Activated CD8-positive, alpha-beta T cell treated with anti-CD3 and anti-CD28 coated beads for 36 hours (primary cell): ENCODE measurements at regions not wholly inside any gene's neighbourhood (a gene's known extent, or its start where the extent isn't known, plus 50 kb on each side); places are given as distances from the start of the nearest gene placed in this dataset.

ENCODE experiments used
- ATAC-seq: fragments of 200-7000 bp; cut with Tn5 transposase; one replicate; pipeline ENCODE4 v1.10.0; 2021; ENCODE audit warnings: mild to moderate bottlenecking, moderate library complexity
- CTCF ChIA-PET: fragments of 350-600 bp; sonication (Branson Sonifier 250); formaldehyde crosslinking; loops from one replicate; lab custom pipeline; 2021; ENCODE audit warnings: antibody characterized with exemption; lab: Charles Lee
- POLR2A ChIA-PET: fragments of 350-600 bp; sonication (Branson Sonifier 250); formaldehyde crosslinking; loops from one replicate; lab custom pipeline; 2021; ENCODE audit warnings: antibody characterized with exemption; lab: Charles Lee
- DNase-seq: peaks from one replicate; pipeline ENCODE4 v3.0.0-alpha.2; 2020
- H3K27ac Mint-ChIP-seq: one replicate; pipeline ENCODE4 v1.8.0; 2021; ENCODE audit warnings: mild to moderate bottlenecking, mixed read lengths
- H3K27me3 Mint-ChIP-seq: one replicate; pipeline ENCODE4 v1.8.0; 2021; ENCODE audit warnings: mixed read lengths
- H3K36me3 Mint-ChIP-seq: one replicate; pipeline ENCODE4 v1.8.0; 2021; ENCODE audit warnings: low read depth, mixed read lengths
- H3K4me1 Mint-ChIP-seq: one replicate; pipeline ENCODE4 v1.8.0; 2021; ENCODE audit warnings: low read depth, mixed read lengths
- H3K4me3 Mint-ChIP-seq: one replicate; pipeline ENCODE4 v1.8.0; 2021; ENCODE audit warnings: mild to moderate bottlenecking, moderate library complexity, mixed read lengths
- H3K9me3 Mint-ChIP-seq: one replicate; pipeline ENCODE4 v1.8.0; 2021; ENCODE audit warnings: mixed read lengths
- CTCF ChIP-seq: fragments of 200-600 bp; IDR thresholded peaks from one replicate; pipeline ENCODE4 v1.8.0; 2022; ENCODE audit warnings: antibody characterized with exemption, mild to moderate bottlenecking
- intact Hi-C: fragments of 100-400 bp; cut with micrococcal nuclease; formaldehyde crosslinking; loops from one replicate; pipeline ENCODE4 v1.10.0; 2022

- Mint-ChIP-seq H3K9me3 (no peaks in the 10 kb centered on the region), H3K27ac (no peak overlapping the region), H3K4me3 (no peak overlapping the region), H3K4me1 (no peaks in the 10 kb centered on the region), H3K27me3 (peaks cover 2% of the 10 kb centered on the region), H3K36me3 (no peaks in the 10 kb centered on the region)
- intact Hi-C loops, result no loop called here
- ChIA-PET POLR2A (interaction anchor here (0.9 kb wide), 1 partner anchor 10 kb away, joined by 3 read pairs; no protein-coding TSS in a partner anchor), CTCF (interaction anchor here (0.6 kb wide), 1 partner anchor 71 kb away, joined by 3 read pairs; no protein-coding TSS in a partner anchor)
- DNase-seq (no peak), ATAC-seq (no peak)
- TF ChIP-seq CTCF, result no peak
Measured at GRCh38 chr6:155980014-155980767, 524.6 kb upstream of the NOX3 start.

GRCh38 chr6:155975506-155975905 lies 519.9 kb upstream of the NOX3 start:
- DNase-seq (no peak), ATAC-seq (no peak)
- Mint-ChIP-seq H3K4me3 (no peak overlapping the region), H3K9me3 (no peaks in the 10 kb centered on the region), H3K36me3 (no peaks in the 10 kb centered on the region), H3K27ac (no peak overlapping the region), H3K27me3 (peaks cover 2% of the 10 kb centered on the region), H3K4me1 (peaks cover 19% of the 10 kb centered on the region)
- POLR2A ChIA-PET, result no interaction called here
- intact Hi-C loops, result no loop called here
- TF ChIP-seq CTCF, result no peak
- CTCF ChIA-PET, result no interaction called here

GRCh38 chr6:155974811-155975323 lies 519.2 kb upstream of the NOX3 start:
- peaks cover 2% of the 10 kb centered on the region for H3K27me3 Mint-ChIP-seq
- ChIA-PET POLR2A (no interaction called here), CTCF (no interaction called here)
- no peak overlapping the region for H3K27ac Mint-ChIP-seq
- ATAC-seq, result no peak
- H3K36me3 Mint-ChIP-seq, result no peaks in the 10 kb centered on the region
- H3K4me3 Mint-ChIP-seq, result no peak overlapping the region
- intact Hi-C loops, result no loop called here
- no peak for DNase-seq
- TF ChIP-seq CTCF, result no peak
- H3K9me3 Mint-ChIP-seq, result no peaks in the 10 kb centered on the region
- peaks cover 19% of the 10 kb centered on the region for H3K4me1 Mint-ChIP-seq

GRCh38 chr6:155974359-155974758 lies 518.7 kb upstream of the NOX3 start:
- POLR2A ChIA-PET, result no interaction called here
- Mint-ChIP-seq H3K9me3 (no peaks in the 10 kb centered on the region), H3K4me3 (no peak overlapping the region), H3K36me3 (no peaks in the 10 kb centered on the region), H3K27me3 (peaks cover 2% of the 10 kb centered on the region), H3K27ac (no peak overlapping the region), H3K4me1 (peaks cover 19% of the 10 kb centered on the region)
- TF ChIP-seq CTCF, result no peak
- no peak for ATAC-seq
- DNase-seq, result no peak
- intact Hi-C loops, result no loop called here
- CTCF ChIA-PET, result no interaction called here

GRCh38 chr6:155970876-155971708 lies 515.5 kb upstream of the NOX3 start:
- ChIA-PET POLR2A (no interaction called here), CTCF (no interaction called here)
- Mint-ChIP-seq H3K4me1 (peaks cover 19% of the 10 kb centered on the region), H3K27me3 (no peaks in the 10 kb centered on the region), H3K27ac (no peak overlapping the region), H3K4me3 (peak overlapping the region; percentile 1), H3K36me3 (no peaks in the 10 kb centered on the region), H3K9me3 (no peaks in the 10 kb centered on the region)
- no peak for TF ChIP-seq CTCF
- ATAC-seq (no peak), DNase-seq (no peak)
- intact Hi-C loops, result no loop called here
